GM12874 (cell line): ENCODE measurements at regions not wholly inside any gene's neighbourhood (a gene's known extent, or its start where the extent isn't known, plus 50 kb on each side); places are given as distances from the start of the nearest gene placed in this dataset.

Experiments used
- TF ChIP-seq, protein P1 (sequence below): IDR thresholded peaks from 2 replicates; pipeline ENCODE4 v1.5.1; 2011; ENCODE audit warnings: low read depth, mild to moderate bottlenecking, control low read depth, low read length, moderate library complexity; ENCODE audit not compliant: insufficient read depth

GRCh38 chr11:135031205-135031989 is 619.4 kb upstream of the B3GAT1 start:
- TF ChIP-seq, protein P1, sequence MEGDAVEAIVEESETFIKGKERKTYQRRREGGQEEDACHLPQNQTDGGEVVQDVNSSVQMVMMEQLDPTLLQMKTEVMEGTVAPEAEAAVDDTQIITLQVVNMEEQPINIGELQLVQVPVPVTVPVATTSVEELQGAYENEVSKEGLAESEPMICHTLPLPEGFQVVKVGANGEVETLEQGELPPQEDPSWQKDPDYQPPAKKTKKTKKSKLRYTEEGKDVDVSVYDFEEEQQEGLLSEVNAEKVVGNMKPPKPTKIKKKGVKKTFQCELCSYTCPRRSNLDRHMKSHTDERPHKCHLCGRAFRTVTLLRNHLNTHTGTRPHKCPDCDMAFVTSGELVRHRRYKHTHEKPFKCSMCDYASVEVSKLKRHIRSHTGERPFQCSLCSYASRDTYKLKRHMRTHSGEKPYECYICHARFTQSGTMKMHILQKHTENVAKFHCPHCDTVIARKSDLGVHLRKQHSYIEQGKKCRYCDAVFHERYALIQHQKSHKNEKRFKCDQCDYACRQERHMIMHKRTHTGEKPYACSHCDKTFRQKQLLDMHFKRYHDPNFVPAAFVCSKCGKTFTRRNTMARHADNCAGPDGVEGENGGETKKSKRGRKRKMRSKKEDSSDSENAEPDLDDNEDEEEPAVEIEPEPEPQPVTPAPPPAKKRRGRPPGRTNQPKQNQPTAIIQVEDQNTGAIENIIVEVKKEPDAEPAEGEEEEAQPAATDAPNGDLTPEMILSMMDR = no peak

GRCh38 chr11:135027461-135027860 is 615.4 kb upstream of the B3GAT1 start:
- TF ChIP-seq, protein P1 = no peak

GRCh38 chr11:135023499-135023898 is 611.5 kb upstream of the B3GAT1 start:
- TF ChIP-seq, protein P1 = no peak

DNA sequence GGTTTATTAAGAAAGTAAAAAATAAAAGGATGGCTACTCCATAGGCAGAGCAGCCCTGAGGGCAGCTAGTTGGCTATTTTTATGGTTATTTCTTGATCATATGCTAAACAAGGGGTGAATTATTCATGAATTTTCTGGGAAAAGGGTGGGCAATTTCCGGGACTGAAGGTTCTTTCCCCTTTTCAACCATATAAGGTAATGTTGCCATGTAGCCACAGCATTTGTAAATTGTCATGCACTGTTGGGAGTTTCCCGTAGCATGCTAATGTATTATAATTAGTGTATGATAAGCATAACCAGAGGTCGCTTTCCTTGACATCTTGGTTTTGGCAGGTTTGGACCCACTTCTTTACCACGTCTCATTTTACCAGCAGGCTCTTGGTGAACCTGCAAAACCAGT is 610.4 kb upstream of the B3GAT1 start:
- TF ChIP-seq, protein P1 = no peak

DNA sequence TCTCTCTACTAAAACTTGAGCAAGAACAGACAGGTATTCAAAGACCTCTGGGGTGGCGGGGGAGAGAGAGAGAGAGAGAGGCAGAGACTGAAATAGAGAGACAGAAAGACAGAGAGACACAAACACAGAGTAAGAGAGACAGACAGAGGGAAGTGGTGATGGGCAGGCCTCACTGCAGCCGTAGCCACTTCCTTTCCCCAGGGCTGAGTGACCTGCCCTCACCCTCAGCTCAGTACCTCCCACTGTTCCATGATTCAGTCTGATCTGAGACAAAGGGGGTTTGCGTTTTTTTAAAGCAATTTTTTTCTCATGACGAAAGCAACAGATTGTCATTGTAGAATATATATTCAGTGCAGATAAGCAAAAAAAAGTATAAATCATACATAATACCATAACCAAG is 607.9 kb upstream of the B3GAT1 start:
- TF ChIP-seq, protein P1 = no peak

DNA sequence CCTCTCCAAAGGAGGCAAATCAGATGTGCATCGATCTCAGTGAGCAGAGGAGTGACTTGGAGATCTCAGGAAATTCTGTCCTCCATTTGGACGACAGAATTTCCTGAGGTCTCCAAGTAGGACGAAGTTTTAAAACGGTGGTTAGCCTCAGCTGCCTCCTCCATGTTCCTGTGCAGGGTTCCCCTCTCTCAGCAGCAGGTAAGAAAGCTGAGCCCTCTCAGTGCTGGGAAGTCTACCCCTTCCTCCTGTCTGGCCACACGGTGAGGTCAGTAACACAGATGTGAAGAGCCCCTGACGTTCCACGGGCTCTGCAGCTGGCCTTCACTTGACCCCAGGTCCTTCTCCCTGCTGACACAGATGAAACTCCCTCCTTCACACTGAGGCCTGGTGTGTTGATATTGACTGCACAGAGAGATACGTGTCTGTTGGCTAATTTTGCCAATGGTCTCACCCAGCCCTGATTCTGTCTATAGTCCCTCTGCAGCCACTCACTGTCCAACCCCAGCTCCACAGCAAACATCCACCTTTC is 607.4 kb upstream of the B3GAT1 start:
- TF ChIP-seq, protein P1 = no peak

- TF ChIP-seq, protein P1 = no peak
These were observed 605.3 kb upstream of the B3GAT1 start for GRCh38 chr11:135017296-135017695.
